ENCODE measurements at regions not wholly inside any gene's neighbourhood (a gene's known extent, or its start where the extent isn't known, plus 50 kb on each side); places are given as distances from the start of the nearest gene placed in this dataset.

DNA sequence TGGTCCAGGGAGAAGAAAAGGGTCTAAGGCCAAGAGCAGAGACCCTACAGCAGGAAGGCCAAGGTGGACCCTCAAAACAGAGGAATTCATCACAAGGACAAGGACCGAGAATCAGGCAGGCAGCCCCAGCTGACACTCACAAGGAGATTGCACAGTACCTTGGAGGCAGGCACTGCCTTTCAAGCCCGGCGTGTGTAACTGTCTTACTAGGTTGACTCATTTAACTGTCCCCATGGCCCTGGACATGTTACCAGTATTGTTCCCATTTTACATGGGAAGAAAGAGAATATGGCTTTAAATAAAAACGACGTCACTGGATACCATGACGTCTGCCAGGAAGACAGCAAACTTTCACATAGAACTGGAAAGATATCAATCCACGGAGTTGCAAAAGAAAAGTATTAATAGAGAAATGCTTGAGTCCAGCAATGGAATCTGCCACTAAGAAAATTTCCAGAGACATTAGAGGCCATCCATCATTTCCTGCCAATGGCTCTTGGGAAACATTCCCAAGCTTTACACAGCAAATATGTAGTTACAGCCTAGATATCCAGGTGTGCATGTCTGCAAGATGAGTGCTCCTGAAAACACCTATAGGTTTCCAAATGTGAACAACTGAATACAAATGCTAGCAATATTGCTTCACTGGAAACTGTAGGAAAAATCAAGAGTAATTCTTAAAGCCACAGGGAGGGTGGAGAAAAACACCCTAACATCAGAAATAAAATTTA lies 111.5 kb upstream of the RPS6KA2 start:
- H2AFZ ChIP-seq (replicated peaks), result no peak overlapping the region
- Mint-ChIP-seq H3K4me3 (no peak overlapping the region), H3K36me3 (no peaks in the 10 kb centered on the region), H3K9me3 (peaks cover 6% of the 10 kb centered on the region), H3K27ac (no peak overlapping the region), H3K27me3 (ENCODE audit: insufficient read depth, low read depth) (peaks cover 5% of the 10 kb centered on the region), H3K4me1 (peaks cover 30% of the 10 kb centered on the region)
- H3K9me3 ChIP-seq (ENCODE audit: low read depth), result no peaks in the 10 kb centered on the region
- no peak overlapping the region for H3K9ac ChIP-seq
- no peaks in the 10 kb centered on the region for H4K20me1 ChIP-seq (ENCODE audit: low read depth)
- H3K4me3 ChIP-seq, result no peak overlapping the region
- TF ChIP-seq EZH2phosphoT487 (IDR thresholded peaks at IDR 0.05) (no peak), EZH2 (IDR thresholded peaks at IDR 0.05) (no peak)
- TF ChIP-seq, protein P1, sequence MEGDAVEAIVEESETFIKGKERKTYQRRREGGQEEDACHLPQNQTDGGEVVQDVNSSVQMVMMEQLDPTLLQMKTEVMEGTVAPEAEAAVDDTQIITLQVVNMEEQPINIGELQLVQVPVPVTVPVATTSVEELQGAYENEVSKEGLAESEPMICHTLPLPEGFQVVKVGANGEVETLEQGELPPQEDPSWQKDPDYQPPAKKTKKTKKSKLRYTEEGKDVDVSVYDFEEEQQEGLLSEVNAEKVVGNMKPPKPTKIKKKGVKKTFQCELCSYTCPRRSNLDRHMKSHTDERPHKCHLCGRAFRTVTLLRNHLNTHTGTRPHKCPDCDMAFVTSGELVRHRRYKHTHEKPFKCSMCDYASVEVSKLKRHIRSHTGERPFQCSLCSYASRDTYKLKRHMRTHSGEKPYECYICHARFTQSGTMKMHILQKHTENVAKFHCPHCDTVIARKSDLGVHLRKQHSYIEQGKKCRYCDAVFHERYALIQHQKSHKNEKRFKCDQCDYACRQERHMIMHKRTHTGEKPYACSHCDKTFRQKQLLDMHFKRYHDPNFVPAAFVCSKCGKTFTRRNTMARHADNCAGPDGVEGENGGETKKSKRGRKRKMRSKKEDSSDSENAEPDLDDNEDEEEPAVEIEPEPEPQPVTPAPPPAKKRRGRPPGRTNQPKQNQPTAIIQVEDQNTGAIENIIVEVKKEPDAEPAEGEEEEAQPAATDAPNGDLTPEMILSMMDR (IDR thresholded peaks at IDR 0.05), result no peak
- no peaks in the 10 kb centered on the region for H3F3A ChIP-seq (ENCODE audit: low read depth)
- H3K36me3 ChIP-seq, result no peaks in the 10 kb centered on the region
- DNase-seq (ENCODE audit: low spot score), result no peak
- no peak overlapping the region for H3K4me2 ChIP-seq
- no peaks in the 10 kb centered on the region for H3K27me3 ChIP-seq
- no peak overlapping the region for H3K27ac ChIP-seq
- no peaks in the 10 kb centered on the region for H3K79me2 ChIP-seq (ENCODE audit: low read depth)
- H3K4me1 ChIP-seq, result peaks cover 20% of the 10 kb centered on the region

GRCh38 chr6:166737261-166737660 lies 110.2 kb upstream of the RPS6KA2 start:
- H3K9me3 Mint-ChIP-seq, result peaks cover 6% of the 10 kb centered on the region
- no peak overlapping the region for H3K4me3 ChIP-seq
- H3K4me2 ChIP-seq, result no peak overlapping the region
- DNase-seq (ENCODE audit: low spot score), result no peak
- H3K27me3 ChIP-seq, result no peaks in the 10 kb centered on the region
- H3K4me3 Mint-ChIP-seq, result no peak overlapping the region
- TF ChIP-seq, protein P1 (IDR thresholded peaks at IDR 0.05), result no peak
- TF ChIP-seq EZH2 (IDR thresholded peaks at IDR 0.05), result no peak
- TF ChIP-seq EZH2phosphoT487 (IDR thresholded peaks at IDR 0.05), result no peak
- H4K20me1 ChIP-seq (ENCODE audit: low read depth), result no peaks in the 10 kb centered on the region
- no peaks in the 10 kb centered on the region for H3F3A ChIP-seq (ENCODE audit: low read depth)
- H3K9me3 ChIP-seq (ENCODE audit: low read depth), result no peaks in the 10 kb centered on the region
- peak overlapping the region; percentile 38 for H3K27ac Mint-ChIP-seq
- H3K4me1 ChIP-seq, result peaks cover 12% of the 10 kb centered on the region
- no peaks in the 10 kb centered on the region for H3K36me3 ChIP-seq
- H3K4me1 Mint-ChIP-seq, result peaks cover 17% of the 10 kb centered on the region
- no peaks in the 10 kb centered on the region for H3K79me2 ChIP-seq (ENCODE audit: low read depth)
- H3K9ac ChIP-seq, result no peak overlapping the region
- H3K27ac ChIP-seq, result no peak overlapping the region
- H3K36me3 Mint-ChIP-seq, result no peaks in the 10 kb centered on the region
- H2AFZ ChIP-seq (replicated peaks), result no peak overlapping the region
- peaks cover 5% of the 10 kb centered on the region for H3K27me3 Mint-ChIP-seq (ENCODE audit: insufficient read depth, low read depth)

DNA sequence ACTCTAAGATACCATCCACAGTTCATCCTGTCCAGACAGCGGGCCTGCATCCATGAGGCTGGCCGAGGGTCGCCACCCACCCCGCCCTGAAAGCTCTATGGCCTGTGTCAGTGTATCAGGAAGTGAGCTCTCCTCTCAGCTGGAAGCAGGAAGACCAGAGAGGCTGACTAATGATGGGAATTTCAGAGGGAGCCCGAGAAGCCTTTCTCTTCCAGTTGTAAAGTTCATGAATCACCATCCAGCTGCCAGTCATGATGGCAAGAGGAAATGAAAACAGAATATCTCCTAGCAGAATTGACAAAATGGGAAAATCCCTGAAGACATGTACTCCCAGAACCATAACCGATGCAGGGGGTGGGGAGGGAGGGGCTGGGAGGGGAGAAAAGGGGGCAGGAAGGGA lies 109.6 kb upstream of the RPS6KA2 start:
- Mint-ChIP-seq H3K27me3 (ENCODE audit: insufficient read depth, low read depth) (peaks cover 5% of the 10 kb centered on the region), H3K4me1 (peaks cover 17% of the 10 kb centered on the region), H3K27ac (no peak overlapping the region), H3K4me3 (peak overlapping the region; percentile 33), H3K36me3 (no peaks in the 10 kb centered on the region), H3K9me3 (peaks cover 6% of the 10 kb centered on the region)
- TF ChIP-seq, protein P1 (IDR thresholded peaks at IDR 0.05), result no peak
- TF ChIP-seq EZH2phosphoT487 (IDR thresholded peaks at IDR 0.05), result no peak
- TF ChIP-seq EZH2 (IDR thresholded peaks at IDR 0.05), result no peak
- Histone ChIP-seq H3K79me2 (ENCODE audit: low read depth) (no peaks in the 10 kb centered on the region), H3K36me3 (no peaks in the 10 kb centered on the region), H4K20me1 (ENCODE audit: low read depth) (no peaks in the 10 kb centered on the region), H3K27me3 (no peaks in the 10 kb centered on the region), H3K27ac (no peak overlapping the region), H3K4me3 (no peak overlapping the region), H3K4me1 (peaks cover 12% of the 10 kb centered on the region), H3F3A (ENCODE audit: low read depth) (no peaks in the 10 kb centered on the region), H3K4me2 (no peak overlapping the region), H2AFZ (replicated peaks) (no peak overlapping the region), H3K9ac (no peak overlapping the region), H3K9me3 (ENCODE audit: low read depth) (no peaks in the 10 kb centered on the region)
- no peak for DNase-seq (ENCODE audit: low spot score)

Measured in neural progenitor cell (in vitro differentiated cells).